ENCODE measurements at regions not wholly inside any gene's neighbourhood (a gene's known extent, or its start where the extent isn't known, plus 50 kb on each side); places are given as distances from the start of the nearest gene placed in this dataset.
"Not testable (repeated sequence)": the region's sequence is repeated elsewhere in the genome, so short reads cannot be mapped to it uniquely, and the experiment has no call there.

- no peak for TF ChIP-seq CTCF (IDR thresholded peaks at IDR 0.05; ENCODE audit: borderline replicate concordance, control extremely low read depth, extremely low read depth, insufficient read depth, missing control alignments)
- in situ Hi-C loops (cut with MboI; ENCODE audit: low sequenced_read_pairs, unreplicated experiment), result no loop called here
- no peak for DNase-seq (ENCODE audit: low spot score)
Observed at GRCh38 chr5:27773166-27773565, 734.8 kb upstream of the CDH9 start.

GRCh38 chr5:27769748-27770402 is 731.5 kb upstream of the CDH9 start:
- TF ChIP-seq CTCF (IDR thresholded peaks at IDR 0.05; ENCODE audit: borderline replicate concordance, control extremely low read depth, extremely low read depth, insufficient read depth, missing control alignments), result no peak
- in situ Hi-C loops (cut with MboI; ENCODE audit: low sequenced_read_pairs, unreplicated experiment), result no loop called here
- no peak for DNase-seq (ENCODE audit: low spot score)

GRCh38 chr5:27748847-27749246 is 710.5 kb upstream of the CDH9 start:
- in situ Hi-C loops (cut with MboI; ENCODE audit: low sequenced_read_pairs, unreplicated experiment), result no loop called here
- TF ChIP-seq CTCF (IDR thresholded peaks at IDR 0.05; ENCODE audit: borderline replicate concordance, control extremely low read depth, extremely low read depth, insufficient read depth, missing control alignments), result no peak
- DNase-seq (ENCODE audit: low spot score), result no peak

- in situ Hi-C loops (cut with MboI; ENCODE audit: low sequenced_read_pairs, unreplicated experiment), result not testable (repeated sequence)
Observed at GRCh38 chr5:27743383-27743979, 705.1 kb upstream of the CDH9 start.

GRCh38 chr5:27742805-27743204 is 704.4 kb upstream of the CDH9 start:
- no peak for TF ChIP-seq CTCF (IDR thresholded peaks at IDR 0.05; ENCODE audit: borderline replicate concordance, control extremely low read depth, extremely low read depth, insufficient read depth, missing control alignments)
- DNase-seq (ENCODE audit: low spot score), result no peak
- in situ Hi-C loops (cut with MboI; ENCODE audit: low sequenced_read_pairs, unreplicated experiment), result no loop called here

More at GRCh38 chr5:27743383-27743979, 705.1 kb upstream of the CDH9 start:
- DNase-seq (ENCODE audit: low spot score), result not testable (repeated sequence)

GRCh38 chr5:27734838-27735237 is 696.5 kb upstream of the CDH9 start:
- DNase-seq (ENCODE audit: low spot score), result no peak
- TF ChIP-seq CTCF (IDR thresholded peaks at IDR 0.05; ENCODE audit: borderline replicate concordance, control extremely low read depth, extremely low read depth, insufficient read depth, missing control alignments), result no peak
- in situ Hi-C loops (cut with MboI; ENCODE audit: low sequenced_read_pairs, unreplicated experiment), result no loop called here

GRCh38 chr5:27733237-27733636 is 694.9 kb upstream of the CDH9 start:
- DNase-seq (ENCODE audit: low spot score), result no peak
- in situ Hi-C loops (cut with MboI; ENCODE audit: low sequenced_read_pairs, unreplicated experiment), result no loop called here
- no peak for TF ChIP-seq CTCF (IDR thresholded peaks at IDR 0.05; ENCODE audit: borderline replicate concordance, control extremely low read depth, extremely low read depth, insufficient read depth, missing control alignments)

Data from GM13976 (cell line).